DND-41 (cell line): ENCODE measurements at regions not wholly inside any gene's neighbourhood (a gene's known extent, or its start where the extent isn't known, plus 50 kb on each side); places are given as distances from the start of the nearest gene placed in this dataset.
A peak's percentile ranks its signal among the peaks of the same experiment; 100 is the strongest.
"Not testable (repeated sequence)": the region's sequence is repeated elsewhere in the genome, so short reads cannot be mapped to it uniquely, and the experiment has no call there.

Experiments used
- CTCF ChIP-seq: IDR thresholded peaks from 2 replicates; pipeline ENCODE4 v1.5.1; 2012; ENCODE audit warnings: borderline replicate concordance, low read length, moderate library complexity, mild to moderate bottlenecking; ENCODE audit not compliant: poor library complexity, severe bottlenecking; ENCODE audit errors: extremely low read depth
- EZH2 ChIP-seq: IDR thresholded peaks from 3 replicates; pipeline ENCODE4 v1.6.1; 2012; ENCODE audit warnings: borderline replicate concordance, low read depth, mild to moderate bottlenecking, moderate library complexity, low read length, inconsistent platforms; ENCODE audit not compliant: severe bottlenecking

- peak; percentile 3 for TF ChIP-seq CTCF
- TF ChIP-seq EZH2 = not testable (repeated sequence)
Observed at GRCh38 chr9:32148553-32148952, 235.9 kb upstream of the ACO1 start.
